GM23338 (cell line): ENCODE measurements at regions not wholly inside any gene's neighbourhood (a gene's known extent, or its start where the extent isn't known, plus 50 kb on each side); places are given as distances from the start of the nearest gene placed in this dataset.

Experiments used
- ATAC-seq: fragments of 200-7000 bp; cut with Tn5 transposase; 3 replicates; pipeline ENCODE4 v1.9.1; 2020
- DNase-seq: peaks from one replicate; pipeline ENCODE4 v3.0.0-alpha.2; 2015; ENCODE audit warnings: low spot score
- H2AFZ ChIP-seq: fragments of 200-600 bp; sonication (generic); 2 replicates; pipeline ENCODE4 v1.8.0; 2016; ENCODE audit warnings: antibody characterized with exemption, mild to moderate bottlenecking, moderate library complexity
- H3F3A ChIP-seq: fragments of 200-600 bp; sonication (generic); replicated peaks from 2 replicates; pipeline ENCODE4 v1.8.0; 2017; ENCODE audit warnings: antibody characterized with exemption, mixed run types, low read depth
- H3K27ac ChIP-seq: fragments of 200-600 bp; sonication (generic); 2 replicates; pipeline ENCODE4 v1.6.1; 2016; ENCODE audit warnings: low read depth
- H3K27me3 ChIP-seq: fragments of 200-600 bp; sonication (generic); 2 replicates; pipeline ENCODE4 v1.8.0; 2016; ENCODE audit warnings: mild to moderate bottlenecking, mixed run types, moderate library complexity; ENCODE audit not compliant: insufficient read depth
- H3K36me3 ChIP-seq: fragments of 200-600 bp; sonication (generic); 2 replicates; pipeline ENCODE4 v1.8.0; 2016; ENCODE audit warnings: mild to moderate bottlenecking; ENCODE audit not compliant: insufficient read depth
- H3K4me1 ChIP-seq: fragments of 200-600 bp; sonication (generic); 2 replicates; pipeline ENCODE4 v1.8.0; 2016; ENCODE audit warnings: mild to moderate bottlenecking, moderate library complexity; ENCODE audit not compliant: insufficient read depth
- H3K4me2 ChIP-seq: fragments of 200-600 bp; sonication (generic); 2 replicates; pipeline ENCODE4 v1.7.1; 2017; ENCODE audit warnings: mixed run types
- H3K4me3 ChIP-seq: fragments of 200-600 bp; sonication (generic); 2 replicates; pipeline ENCODE4 v1.6.1; 2016; ENCODE audit warnings: mixed run types
- H3K79me2 ChIP-seq: fragments of 200-600 bp; sonication (generic); replicated peaks from 2 replicates; pipeline ENCODE4 v1.8.0; 2017; ENCODE audit warnings: mild to moderate bottlenecking; ENCODE audit not compliant: insufficient read depth
- H3K9me2 ChIP-seq: fragments of 200-600 bp; sonication (generic); 2 replicates; pipeline ENCODE4 v1.8.0; 2017; ENCODE audit not compliant: insufficient read depth
- H4K20me1 ChIP-seq: fragments of 200-600 bp; sonication (generic); replicated peaks from 2 replicates; pipeline ENCODE4 v1.8.0; 2017; ENCODE audit warnings: mild to moderate bottlenecking; ENCODE audit not compliant: insufficient read depth
- H3K27ac Mint-ChIP-seq: 2 replicates; pipeline ENCODE4 v1.8.0; 2020; ENCODE audit warnings: inconsistent platforms, mild to moderate bottlenecking, moderate library complexity, mixed read lengths
- H3K27me3 Mint-ChIP-seq: 3 replicates; pipeline ENCODE4 v1.8.0; 2022; ENCODE audit warnings: low read depth, mild to moderate bottlenecking, moderate library complexity, mixed read lengths, inconsistent platforms; ENCODE audit not compliant: insufficient read depth, poor library complexity
- H3K36me3 Mint-ChIP-seq: 3 replicates; pipeline ENCODE4 v1.8.0; 2021; ENCODE audit warnings: low read depth, mild to moderate bottlenecking, inconsistent platforms, moderate library complexity, mixed read lengths
- H3K4me1 Mint-ChIP-seq: 3 replicates; pipeline ENCODE4 v1.8.0; 2020; ENCODE audit warnings: mild to moderate bottlenecking, inconsistent platforms, mixed read lengths
- H3K4me3 Mint-ChIP-seq: 3 replicates; pipeline ENCODE4 v1.8.0; 2021; ENCODE audit warnings: moderate library complexity, mild to moderate bottlenecking, inconsistent platforms, mixed read lengths
- H3K9me3 Mint-ChIP-seq: 3 replicates; pipeline ENCODE4 v1.8.0; 2020; ENCODE audit warnings: moderate library complexity, mild to moderate bottlenecking, inconsistent platforms, mixed read lengths
- CREB1 ChIP-seq: fragments of 250-450 bp; sonication (Bioruptor Pico); IDR thresholded peaks from 2 replicates; pipeline ENCODE4 v1.5.0; 2020; ENCODE audit warnings: low read depth, mild to moderate bottlenecking, moderate library complexity
- CTCF ChIP-seq, 2 experiments: fragments of 200-600 bp in 1 of 2; sonication (generic) in 1 of 2; conservative IDR thresholded peaks; 2 replicates each; pipeline versions ENCODE4 v1.5.1 to v1.6.1; 2016 to 2017; ENCODE audit warnings: antibody characterized with exemption in 2 of 2, low read depth in 2 of 2, mild to moderate bottlenecking in 2 of 2, moderate library complexity in 1 of 2
- ETS1 ChIP-seq: IDR thresholded peaks from 2 replicates; pipeline ENCODE4 v1.6.1; 2016; ENCODE audit warnings: antibody characterized with exemption
- EZH2 ChIP-seq: fragments of 200-600 bp; sonication (generic); IDR thresholded peaks from one replicate; pipeline ENCODE4 v1.8.0; 2017; ENCODE audit warnings: antibody characterized with exemption, mild to moderate bottlenecking, low read depth; ENCODE audit not compliant: unreplicated experiment
- EZH2phosphoT487 ChIP-seq: fragments of 200-600 bp; sonication (generic); IDR thresholded peaks from one replicate; pipeline ENCODE4 v1.8.1; 2018; ENCODE audit warnings: antibody characterized with exemption; ENCODE audit not compliant: unreplicated experiment
- JUNB ChIP-seq: IDR thresholded peaks from one replicate; pipeline ENCODE4 v1.6.1; 2016; ENCODE audit warnings: antibody characterized with exemption; ENCODE audit not compliant: unreplicated experiment
- NANOG ChIP-seq: IDR thresholded peaks from 2 replicates; pipeline ENCODE4 v1.6.1; 2016; ENCODE audit warnings: antibody characterized with exemption, borderline replicate concordance
- POLR2AphosphoS5 ChIP-seq: IDR thresholded peaks from 2 replicates; pipeline ENCODE4 v1.6.1; 2016; ENCODE audit warnings: antibody characterized with exemption, low read depth
- REST ChIP-seq: IDR thresholded peaks from one replicate; pipeline ENCODE4 v1.6.1; 2018; ENCODE audit warnings: antibody characterized with exemption; ENCODE audit not compliant: unreplicated experiment
- STAT1 ChIP-seq: IDR thresholded peaks from one replicate; pipeline ENCODE4 v1.6.1; 2016; ENCODE audit warnings: antibody characterized with exemption; ENCODE audit not compliant: unreplicated experiment
- ZNF114 ChIP-seq: fragments of 250-450 bp; sonication (Bioruptor Pico); IDR thresholded peaks from 2 replicates; pipeline ENCODE4 v1.5.0; 2020; ENCODE audit warnings: mild to moderate bottlenecking, moderate library complexity
- ZNF331 ChIP-seq: fragments of 250-450 bp; sonication (Bioruptor Pico); IDR thresholded peaks from 2 replicates; pipeline ENCODE4 v1.5.0; 2020; ENCODE audit warnings: low read depth, mild to moderate bottlenecking, moderate library complexity
- ZNF462 ChIP-seq: fragments of 250-450 bp; sonication (Bioruptor Pico); IDR thresholded peaks from 2 replicates; pipeline ENCODE4 v1.5.0; 2020; ENCODE audit warnings: mild to moderate bottlenecking, moderate library complexity

- H3K4me3 Mint-ChIP-seq: no peak overlapping the region
Observed at GRCh38 chr1:83807821-83808220, 191.1 kb downstream of the TTLL7 start.

More at GRCh38 chr1:83807821-83808220, 191.1 kb downstream of the TTLL7 start:
- ATAC-seq: no peak
- DNase-seq: no peak
- Mint-ChIP-seq H3K27me3 (no peaks in the 10 kb centered on the region), H3K36me3 (no peaks in the 10 kb centered on the region), H3K27ac (no peak overlapping the region), H3K4me1 (no peaks in the 10 kb centered on the region), H3K9me3 (no peaks in the 10 kb centered on the region)
- no peaks in the 10 kb centered on the region for H3K27me3 ChIP-seq
- TF ChIP-seq REST (no peak), ZNF114 (CRISPR knock-in tag) (no peak), CREB1 (CRISPR knock-in tag) (no peak), NANOG (no peak), EZH2phosphoT487 (no peak), JUNB (no peak), CTCF (conservative IDR thresholded peaks at IDR 0.05; ENCODE audit: low read depth in 2 of 2) (no peak), EZH2 (no peak), ETS1 (no peak), ZNF331 (CRISPR knock-in tag) (no peak), ZNF462 (CRISPR knock-in tag) (no peak), STAT1 (no peak), POLR2AphosphoS5 (no peak)
- H3K79me2 ChIP-seq: no peaks in the 10 kb centered on the region
- no peaks in the 10 kb centered on the region for H4K20me1 ChIP-seq
- H3K36me3 ChIP-seq: no peaks in the 10 kb centered on the region
- no peak overlapping the region for H3K27ac ChIP-seq
- H3K4me1 ChIP-seq: 0 out of 2 replicates have a peak, but pooled peaks cover 6% of the 10 kb centered on the region
- no peaks in the 10 kb centered on the region for H3F3A ChIP-seq
- no peak overlapping the region for H3K4me3 ChIP-seq
- no peak overlapping the region for H3K4me2 ChIP-seq
- no peaks in the 10 kb centered on the region; the same call in 1 of the 2 replicates for H3K9me2 ChIP-seq
- H2AFZ ChIP-seq: no peak overlapping the region
